ACHN (cell line): ENCODE measurements at regions not wholly inside any gene's neighbourhood (a gene's known extent, or its start where the extent isn't known, plus 50 kb on each side); places are given as distances from the start of the nearest gene placed in this dataset.
"Not testable (repeated sequence)": the region's sequence is repeated elsewhere in the genome, so short reads cannot be mapped to it uniquely, and the experiment has no call there.

Source experiments
- DNase-seq: peaks from one replicate; pipeline ENCODE4 v3.0.0-alpha.2; 2015
- in situ Hi-C: cut with HindIII; loops from 2 replicates; pipeline ENCODE4 v1.10.0; 2017; ENCODE audit warnings: low sequenced_read_pairs, low pct_ligation_motif_present, low pct_unique_long_range_greater_than_20kb

DNA sequence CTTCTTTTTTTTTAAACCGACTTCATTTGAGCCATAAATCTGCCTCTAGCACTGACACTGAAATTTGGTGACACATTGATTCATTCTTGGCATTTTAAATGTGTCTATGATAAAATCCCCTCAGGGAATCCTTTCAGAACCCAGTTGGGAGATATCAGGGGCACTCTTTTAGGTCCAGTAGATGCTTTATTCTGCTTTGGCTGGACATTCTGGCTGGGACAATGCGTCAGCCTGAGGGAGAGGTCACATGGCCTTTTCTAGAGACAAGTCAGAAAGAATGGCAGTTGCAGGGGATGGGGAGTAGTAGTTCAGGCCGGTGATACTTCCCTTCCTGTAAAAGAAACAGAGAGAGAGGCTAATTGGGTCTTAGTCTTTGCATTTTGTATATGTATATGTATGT lies 63.1 kb downstream of the TRIM43 start:
- in situ Hi-C loops, DNase-seq: not testable (repeated sequence)

GRCh38 chr2:95656553-95656952 lies 64.8 kb downstream of the TRIM43 start:
- DNase-seq, in situ Hi-C loops: not testable (repeated sequence)

DNA sequence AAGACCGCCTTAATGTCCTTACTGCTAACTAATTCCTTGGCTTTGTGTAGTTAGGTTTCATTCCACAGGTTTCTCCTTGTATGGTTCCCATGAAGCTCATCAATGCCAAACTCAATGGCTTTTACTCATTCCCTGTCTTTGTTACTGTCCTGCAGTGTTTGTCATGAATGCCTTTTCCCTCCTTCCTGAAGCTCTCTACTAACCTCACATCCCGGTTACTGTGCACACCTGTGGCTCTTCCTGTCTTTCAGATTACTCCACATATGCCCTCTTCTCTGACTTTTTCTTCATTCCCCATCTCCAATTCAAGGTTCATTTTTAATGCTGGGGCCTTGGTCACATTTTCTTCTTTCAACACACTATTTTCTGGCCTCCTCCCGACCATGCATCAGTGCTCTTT lies 66.1 kb downstream of the TRIM43 start:
- DNase-seq, in situ Hi-C loops: not testable (repeated sequence)

DNA sequence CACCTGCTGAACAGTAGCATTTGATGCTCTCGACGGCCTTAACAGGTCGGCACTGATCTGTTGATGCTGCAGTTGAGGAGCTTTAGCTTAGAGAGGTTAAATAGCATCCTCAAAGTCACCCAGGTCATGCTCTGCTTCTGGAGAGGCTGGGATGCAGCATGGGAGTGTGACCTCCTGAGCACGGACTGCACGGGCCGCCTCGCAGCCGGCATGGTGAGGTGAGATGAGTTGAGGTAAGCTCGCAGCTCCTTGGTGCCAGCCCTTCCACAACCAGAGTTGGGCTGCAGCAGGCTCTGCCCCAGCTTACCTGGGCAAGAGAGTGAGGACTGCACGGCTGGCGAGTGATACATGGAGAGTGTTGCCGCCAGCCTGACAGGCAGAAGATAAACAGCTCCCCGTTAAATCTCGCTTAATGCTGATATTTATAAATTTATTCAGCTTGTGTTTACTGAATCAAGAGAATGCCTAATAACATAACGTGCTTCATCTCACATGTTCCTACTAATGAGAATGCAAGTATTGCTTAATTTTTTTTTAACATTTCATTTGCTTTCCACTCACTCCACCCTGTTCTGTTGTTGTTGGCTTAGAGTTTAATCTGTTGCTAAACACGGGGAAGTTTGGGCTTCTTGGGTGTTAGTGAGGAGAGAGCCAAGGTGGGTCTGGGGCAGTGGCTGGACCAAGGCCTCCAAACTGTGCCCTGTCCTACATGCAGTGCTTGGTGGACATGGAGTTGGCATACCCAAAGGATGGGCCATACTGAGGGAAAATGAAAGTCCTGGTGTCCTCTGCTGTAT lies 69.2 kb downstream of the TRIM43 start:
- DNase-seq, in situ Hi-C loops: not testable (repeated sequence)

DNA sequence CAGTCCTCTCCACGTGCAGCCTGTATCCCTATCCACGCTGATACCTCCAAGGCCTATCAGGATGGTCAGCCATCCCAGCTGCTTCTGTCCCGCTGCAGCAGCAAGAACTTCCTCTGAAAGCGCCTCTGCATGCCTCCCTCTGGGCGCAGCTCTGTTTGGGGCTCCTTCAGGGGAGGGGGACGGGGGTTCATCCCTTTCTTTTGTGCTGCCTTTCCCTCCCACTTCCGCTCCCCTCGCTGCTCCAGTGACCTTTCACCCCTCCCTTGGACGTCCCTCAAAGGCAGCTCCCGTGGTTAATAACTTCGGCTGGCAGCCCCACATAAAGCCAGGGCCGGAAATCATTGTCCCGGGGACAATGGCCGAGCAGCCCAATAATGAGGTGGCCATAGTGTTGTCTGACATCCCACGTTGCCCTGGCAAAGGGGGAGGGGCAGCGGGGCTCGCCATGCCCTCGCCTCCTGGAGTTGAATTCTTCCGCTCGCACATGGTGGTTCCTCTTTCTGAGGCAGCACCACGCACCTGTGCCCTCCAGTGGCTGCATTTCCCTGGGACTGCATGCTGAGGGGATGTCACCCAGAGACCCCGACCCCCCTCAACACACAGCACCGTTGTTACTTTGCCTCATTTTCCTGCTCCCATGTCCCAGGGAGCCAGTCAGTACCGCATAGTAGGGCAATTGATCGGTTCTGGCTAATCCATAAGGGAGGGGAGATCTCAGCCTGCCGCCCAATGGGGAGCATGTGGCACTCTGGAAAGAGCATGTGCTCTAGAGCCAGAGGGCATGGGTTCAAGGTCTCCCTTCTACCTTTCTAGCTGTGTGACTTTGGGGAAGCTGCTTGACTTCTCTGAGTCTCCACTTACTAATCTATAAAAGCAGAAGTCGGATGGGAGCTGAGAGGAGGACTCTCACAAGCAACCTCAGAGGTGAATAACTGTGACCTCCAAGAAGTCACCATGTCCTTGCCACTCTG lies 72.0 kb downstream of the TRIM43 start:
- DNase-seq, in situ Hi-C loops: not testable (repeated sequence)

DNA sequence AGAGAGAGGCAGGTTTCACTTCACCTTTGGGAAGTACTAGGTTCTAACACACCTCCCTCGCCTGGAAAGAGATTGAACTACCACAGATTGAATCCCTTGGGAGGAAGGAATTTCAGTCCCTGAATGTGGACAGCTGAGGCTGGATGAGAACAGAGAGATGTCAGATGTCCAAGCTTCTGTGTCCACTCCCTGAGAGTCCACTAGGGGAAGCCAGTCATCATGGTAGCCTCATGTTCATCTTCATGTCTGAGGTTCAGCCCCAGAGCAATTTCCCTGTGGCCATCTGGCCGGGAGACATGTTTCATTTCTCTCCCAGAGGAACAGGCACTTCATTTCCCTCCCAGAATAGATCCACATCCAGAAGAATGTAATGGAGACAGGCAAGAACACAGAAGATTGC lies 74.8 kb downstream of the TRIM43 start:
- in situ Hi-C loops, DNase-seq: not testable (repeated sequence)

DNA sequence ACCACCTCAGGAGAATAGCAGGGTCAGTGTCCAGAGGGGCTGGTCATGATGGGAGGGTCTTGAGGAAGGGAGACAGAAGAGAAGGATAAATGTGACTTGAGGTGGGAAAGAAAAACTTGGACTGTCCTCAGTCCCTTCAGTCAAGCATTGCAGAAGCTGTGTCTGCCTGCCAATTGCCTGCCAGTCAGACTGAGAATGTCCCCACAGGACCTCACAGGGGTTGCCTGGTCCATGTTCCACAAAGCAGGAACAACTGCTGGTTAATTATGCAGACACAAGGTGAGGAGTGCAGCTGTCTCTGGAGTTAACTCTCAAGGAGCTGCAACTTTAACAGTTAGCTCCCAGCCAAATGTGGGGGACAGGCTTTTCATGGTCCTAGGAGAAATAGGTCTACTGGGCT lies 75.7 kb downstream of the TRIM43 start:
- in situ Hi-C loops = no loop called here
- DNase-seq = no peak

- DNase-seq, in situ Hi-C loops: not testable (repeated sequence)
These were observed 77.1 kb downstream of the TRIM43 start for GRCh38 chr2:95668934-95669333.

GRCh38 chr2:95669441-95669991 lies 77.7 kb downstream of the TRIM43 start:
- in situ Hi-C loops = no loop called here
- DNase-seq = no peak

GRCh38 chr2:95670167-95670566 lies 78.4 kb downstream of the TRIM43 start:
- in situ Hi-C loops = no loop called here
- DNase-seq = no peak

DNA sequence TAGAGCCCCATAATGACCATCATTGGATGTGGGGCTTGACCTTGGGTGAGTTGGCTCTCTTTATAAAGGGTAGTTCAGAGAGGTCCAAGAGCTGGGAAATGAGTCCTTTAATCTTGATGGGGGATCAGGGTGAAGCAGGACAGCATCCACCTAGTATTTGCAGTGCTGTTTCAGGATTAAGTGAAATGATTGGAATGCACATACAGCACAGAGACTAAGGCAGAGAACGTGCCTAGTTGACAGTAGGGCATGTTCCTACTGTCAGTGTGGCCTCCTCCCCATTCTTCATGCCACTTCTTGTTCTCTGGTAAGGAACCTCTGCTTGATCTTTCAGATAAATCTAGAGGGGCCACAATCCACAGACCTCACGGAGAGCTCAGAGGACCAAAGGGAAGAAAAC lies 78.9 kb downstream of the TRIM43 start:
- in situ Hi-C loops = no loop called here
- no peak for DNase-seq

GRCh38 chr2:95671171-95671570 lies 79.4 kb downstream of the TRIM43 start:
- DNase-seq, in situ Hi-C loops: not testable (repeated sequence)

DNA sequence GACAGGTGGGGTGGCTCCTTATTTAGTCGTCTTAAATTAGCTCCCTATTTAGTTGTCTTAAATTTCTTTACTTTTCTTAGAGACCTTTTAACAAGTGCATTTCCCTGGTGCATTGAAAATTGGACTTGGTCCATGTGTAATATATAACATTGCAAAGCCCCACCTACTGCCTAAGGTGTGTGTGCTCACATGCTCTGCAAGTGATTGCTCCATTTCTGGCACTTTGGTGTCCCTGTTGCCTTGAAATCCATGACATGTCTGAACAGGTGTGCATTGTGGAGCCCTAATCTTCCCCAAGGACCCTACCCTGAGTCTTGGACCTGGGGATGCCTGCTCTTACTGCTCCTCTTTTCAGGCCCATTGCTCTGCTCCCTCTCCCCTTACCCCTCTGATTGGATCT lies 80.2 kb downstream of the TRIM43 start:
- in situ Hi-C loops, DNase-seq: not testable (repeated sequence)

DNA sequence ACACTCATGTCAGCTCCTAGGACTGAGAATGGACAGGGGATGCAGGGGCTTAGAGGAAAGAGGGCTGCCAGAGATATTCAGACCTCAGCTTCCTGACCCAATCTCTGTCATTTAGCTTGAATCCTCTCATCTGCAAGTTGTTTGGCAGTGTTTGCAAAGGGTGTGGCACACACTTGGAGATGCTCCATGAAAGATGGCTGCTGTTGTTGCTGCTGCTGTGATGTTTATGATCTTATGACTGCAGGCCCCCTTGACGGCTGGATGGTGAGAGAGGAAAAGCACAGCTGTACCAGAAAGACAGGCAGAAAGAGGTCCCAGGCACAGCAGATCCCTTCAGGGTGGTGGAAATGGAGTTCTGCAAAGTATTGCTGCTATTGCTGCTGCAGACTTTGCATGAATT lies 80.7 kb downstream of the TRIM43 start:
- DNase-seq, in situ Hi-C loops: not testable (repeated sequence)

DNA sequence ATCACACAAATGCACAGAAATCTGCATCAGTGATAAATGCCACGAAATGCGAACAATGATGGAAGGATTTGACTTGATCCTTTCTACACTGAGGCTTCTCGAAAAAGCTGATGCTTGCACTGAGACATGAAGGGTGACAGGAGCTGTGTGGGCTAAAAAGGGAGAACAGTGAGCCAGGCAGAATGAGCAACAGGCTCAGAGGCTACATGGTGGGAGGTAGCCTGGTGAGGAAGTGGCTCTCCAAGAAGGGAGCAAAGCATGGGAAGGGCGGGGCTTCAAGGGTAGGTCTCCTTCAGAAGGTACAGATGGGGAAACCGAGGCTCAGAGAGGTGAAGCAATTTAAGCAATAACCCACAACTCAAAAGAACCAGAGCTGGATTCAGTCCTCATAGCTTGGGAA lies 82.4 kb downstream of the TRIM43 start:
- no peak for DNase-seq
- in situ Hi-C loops = no loop called here

DNA sequence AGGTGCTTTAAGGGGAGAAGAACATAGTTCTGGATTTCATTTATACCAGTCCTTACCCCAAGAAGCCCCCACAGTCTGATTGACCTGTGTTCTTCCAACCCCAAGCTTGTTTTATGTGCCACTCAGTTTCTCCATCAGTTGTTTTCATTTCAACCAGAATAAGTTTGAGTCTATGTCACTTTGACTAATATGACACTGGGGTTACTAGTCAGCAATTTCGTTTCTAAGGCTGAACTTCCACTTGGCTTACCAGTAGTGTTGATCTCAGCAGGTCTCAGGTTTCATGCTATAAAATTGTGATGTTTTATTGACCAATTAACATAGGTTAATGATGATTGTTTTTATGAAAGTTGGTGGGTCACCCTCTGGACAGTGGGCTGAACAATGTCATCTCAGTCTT lies 84.8 kb downstream of the TRIM43 start:
- DNase-seq, in situ Hi-C loops: not testable (repeated sequence)

DNA sequence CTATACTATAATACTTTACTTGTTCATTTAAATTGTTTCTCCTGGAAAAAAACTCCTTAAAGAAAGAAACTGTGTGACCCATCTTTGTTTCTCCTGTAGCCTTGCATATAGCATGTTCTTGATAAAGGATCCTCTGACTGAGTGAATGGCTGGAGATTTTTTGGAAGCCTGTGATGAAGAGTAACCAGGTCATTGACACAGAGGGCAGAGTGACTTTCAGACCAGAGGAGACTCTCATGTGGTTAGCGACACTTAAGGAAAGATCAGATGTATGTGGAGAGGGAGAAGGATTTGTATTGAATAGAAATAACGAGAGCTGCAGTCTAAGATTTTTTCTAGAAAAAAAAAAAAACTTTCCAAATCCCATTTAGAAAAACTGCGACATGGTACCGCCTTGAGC lies 85.5 kb downstream of the TRIM43 start:
- no peak for DNase-seq
- in situ Hi-C loops = no loop called here

DNA sequence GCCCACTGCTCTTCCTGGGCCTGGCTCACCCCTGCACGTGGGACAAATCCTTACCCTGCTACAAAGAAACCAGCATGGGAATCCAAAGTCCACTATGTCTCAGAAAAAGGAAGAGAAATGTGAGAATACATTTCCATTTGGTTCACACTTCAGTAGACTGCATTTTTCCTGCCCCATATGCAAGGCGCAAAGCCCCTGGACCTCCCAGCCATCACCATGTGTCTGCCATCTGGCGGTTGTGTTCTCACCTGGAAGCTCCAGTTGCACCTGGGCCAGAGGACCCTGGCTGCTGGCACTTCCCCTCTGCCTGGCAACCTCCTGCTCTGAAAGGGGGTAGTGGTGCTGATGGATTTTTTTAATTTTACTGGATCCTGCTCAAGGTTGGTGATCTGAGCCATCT lies 86.0 kb downstream of the TRIM43 start:
- in situ Hi-C loops, DNase-seq: not testable (repeated sequence)

GRCh38 chr2:95681158-95681557 lies 89.4 kb downstream of the TRIM43 start:
- in situ Hi-C loops, DNase-seq: not testable (repeated sequence)
